Posterior vena cava (tissue), 2 donors: ENCODE measurements at regions not wholly inside any gene's neighbourhood (a gene's known extent, or its start where the extent isn't known, plus 50 kb on each side); places are given as distances from the start of the nearest gene placed in this dataset.
"Not testable (repeated sequence)": the region's sequence is repeated elsewhere in the genome, so short reads cannot be mapped to it uniquely, and the experiment has no call there.

ENCODE experiments used
- DNase-seq: peaks from one replicate; pipeline ENCODE4 v3.0.0-alpha.2; 2020; ENCODE audit warnings: low spot score
- intact Hi-C, 2 donors: fragments of 100-400 bp; cut with DNase I; formaldehyde crosslinking; loops; one replicate each; pipeline versions ENCODE4 v1.14.1 to v1.14.2; 2022 to 2023
- donor health status: DM: yes; HTN: yes; CAD: no.
- donor health status: DM: yes; HTN: yes; CAD: no.

DNA sequence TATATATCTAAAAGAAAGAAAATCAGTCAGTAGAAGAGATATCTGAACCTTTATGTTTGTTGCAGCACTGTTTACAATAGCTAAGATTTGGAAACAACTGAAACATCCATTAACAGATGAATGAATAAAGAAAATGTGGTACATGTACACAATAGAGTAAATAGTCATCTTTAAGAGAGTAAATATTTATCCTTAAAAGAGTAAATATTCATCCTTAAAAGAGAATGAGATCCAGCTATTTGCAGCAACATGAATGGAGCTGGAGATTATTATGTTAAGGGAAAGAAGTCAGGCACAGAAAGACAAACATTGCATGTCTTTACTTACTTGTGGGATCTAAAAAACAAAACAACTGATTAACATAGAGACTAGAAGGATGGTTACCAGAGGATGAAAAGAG lies 197.0 kb upstream of the CBLB start:
- intact Hi-C loops, result no loop called here
- no peak for DNase-seq

DNA sequence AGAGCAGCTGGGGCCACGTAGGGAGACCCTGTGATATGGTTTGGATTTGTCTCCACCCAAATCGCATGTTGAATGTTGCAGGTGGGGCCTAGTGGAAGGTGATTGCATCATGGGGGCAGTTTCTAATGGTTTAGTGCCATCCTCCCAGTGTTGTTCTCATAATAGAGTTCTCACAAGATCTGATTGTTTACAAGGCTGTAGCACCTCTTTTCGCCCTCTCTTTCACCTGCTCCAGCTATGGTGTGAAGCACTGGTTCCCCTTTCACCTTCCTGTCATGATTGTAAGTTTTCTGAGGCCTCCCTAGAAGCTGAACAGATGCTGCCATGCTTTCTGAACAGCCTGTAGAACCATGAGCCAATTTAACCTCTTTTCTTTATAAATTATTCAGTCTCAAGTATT lies 198.9 kb upstream of the CBLB start:
- intact Hi-C loops, result no loop called here

GRCh38 chr3:106068381-106068780 lies 199.6 kb upstream of the CBLB start:
- intact Hi-C loops, result no loop called here
- DNase-seq, result no peak

More for the DNA sequence above, 198.9 kb upstream of the CBLB start:
- DNase-seq, result no peak

DNA sequence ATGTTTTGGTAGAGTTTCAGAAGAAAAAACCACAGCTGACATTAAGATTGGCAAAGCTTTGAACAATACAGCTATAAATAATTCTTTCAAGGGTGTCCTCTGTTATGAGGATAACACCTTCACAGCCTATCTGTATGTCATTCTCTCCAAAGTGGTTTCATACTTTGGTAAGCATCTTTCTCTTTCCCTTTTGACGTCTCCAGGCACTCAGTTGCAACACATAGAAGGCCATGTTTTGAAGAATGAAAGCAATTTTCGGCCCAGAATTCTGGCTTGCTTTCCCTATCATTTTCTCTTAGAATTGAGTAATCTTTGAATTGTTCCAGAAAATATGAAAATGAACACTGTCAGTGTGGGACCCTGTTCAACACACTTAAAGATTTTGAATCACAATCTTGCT lies 200.0 kb upstream of the CBLB start:
- no peak for DNase-seq
- intact Hi-C loops, result no loop called here

DNA sequence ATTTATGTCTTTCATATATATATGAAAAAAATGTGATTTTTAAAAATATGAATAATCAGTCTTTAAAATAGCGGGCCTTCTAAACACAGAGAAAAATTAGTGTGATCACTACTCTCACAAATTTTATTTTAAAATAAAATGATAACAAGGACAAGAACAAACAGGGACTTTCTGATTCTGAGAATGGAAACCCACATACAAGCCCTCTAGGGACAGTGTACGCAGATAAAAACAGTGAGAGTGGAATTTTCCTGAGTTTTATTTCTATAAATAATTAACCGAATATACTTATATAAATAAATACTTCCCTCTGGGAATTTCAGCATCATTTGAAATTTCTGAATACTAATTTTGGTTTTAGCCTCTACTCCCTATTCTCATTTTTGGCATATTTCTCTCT lies 201.4 kb upstream of the CBLB start:
- intact Hi-C loops, result no loop called here
- no peak for DNase-seq

DNA sequence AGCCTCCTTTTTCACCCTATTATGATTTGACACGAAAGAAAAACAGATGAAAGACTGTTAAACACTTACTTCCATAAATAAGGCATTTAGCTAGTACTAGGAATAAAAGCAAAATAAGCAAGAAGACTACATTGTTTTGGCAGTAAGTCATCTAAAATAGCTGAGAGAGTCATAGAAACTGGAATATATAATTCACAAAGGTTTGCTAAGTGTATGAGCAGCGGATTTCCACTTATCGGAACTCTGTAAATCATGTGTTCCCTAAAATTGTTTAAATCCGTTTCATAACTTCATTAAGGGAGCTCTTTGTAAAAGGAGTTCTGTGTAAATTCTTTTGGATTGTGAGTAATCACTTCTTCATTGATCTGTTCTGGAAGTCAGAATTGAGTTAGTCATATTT lies 202.5 kb upstream of the CBLB start:
- DNase-seq, result no peak
- intact Hi-C loops, result no loop called here

- DNase-seq, intact Hi-C loops: not testable (repeated sequence)
Observed at GRCh38 chr3:106072596-106072995, 203.8 kb upstream of the CBLB start.

DNA sequence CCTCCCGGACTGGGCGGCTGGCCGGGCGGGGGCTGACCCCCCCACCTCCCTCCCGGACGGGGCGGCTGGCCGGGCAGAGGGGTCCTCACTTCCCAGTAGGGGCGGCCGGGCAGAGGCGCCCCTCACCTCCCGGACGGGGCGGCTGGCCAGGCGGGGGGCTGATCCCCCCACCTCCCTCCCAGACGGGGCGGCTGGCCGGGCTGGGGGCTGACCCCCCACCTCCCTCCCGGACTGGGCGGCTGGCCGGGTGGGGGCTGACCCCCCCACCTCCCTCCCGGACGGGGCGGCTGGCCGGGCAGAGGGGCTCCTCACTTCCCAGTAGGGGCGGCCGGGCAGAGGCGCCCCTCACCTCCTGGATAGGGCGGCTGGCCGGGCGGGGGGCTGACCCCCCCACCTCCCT lies 205.0 kb upstream of the CBLB start:
- DNase-seq, intact Hi-C loops: not testable (repeated sequence)

DNA sequence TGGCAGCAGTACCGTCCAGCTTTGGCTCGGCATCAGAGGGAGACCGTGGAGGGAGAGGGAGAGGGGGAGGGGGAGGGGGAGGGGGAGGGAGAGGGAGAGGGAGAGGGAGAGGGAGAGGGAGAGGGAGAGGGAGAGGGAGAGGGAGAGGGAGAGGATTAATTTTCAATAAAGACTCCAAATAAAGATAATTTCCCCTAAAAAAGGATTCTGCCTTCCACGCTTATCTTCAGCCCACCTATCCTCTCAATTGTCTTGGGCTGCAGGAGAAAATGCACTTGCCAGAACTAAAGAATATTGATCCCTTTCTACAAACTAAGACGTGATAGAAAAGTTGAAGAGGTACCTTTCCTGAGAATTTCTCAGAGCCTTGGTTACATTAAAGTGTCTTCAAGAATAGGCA lies 206.9 kb upstream of the CBLB start:
- intact Hi-C loops, DNase-seq: not testable (repeated sequence)

- no peak for DNase-seq
Observed at GRCh38 chr3:106078635-106079034, 209.8 kb upstream of the CBLB start.

DNA sequence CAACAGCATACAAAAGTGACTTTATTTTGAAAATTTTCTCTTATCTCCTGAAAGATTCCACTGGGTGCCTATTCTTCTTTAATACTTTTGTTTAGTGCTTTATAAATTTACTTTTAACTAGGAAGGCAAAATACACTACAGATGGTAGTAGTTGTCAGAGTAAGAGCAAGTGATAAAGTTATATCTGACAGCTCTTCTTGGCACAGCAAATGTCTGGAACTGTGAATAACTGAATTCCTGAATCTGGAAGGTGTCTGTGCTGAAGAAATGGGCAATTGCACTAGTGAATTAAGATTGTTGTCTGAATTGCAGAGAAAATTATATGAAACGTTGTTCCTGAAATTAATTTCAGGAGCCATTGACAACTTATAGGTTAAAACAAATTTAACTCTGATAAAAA lies 213.8 kb upstream of the CBLB start:
- intact Hi-C loops, result no loop called here
- no peak for DNase-seq

More at GRCh38 chr3:106078635-106079034, 209.8 kb upstream of the CBLB start:
- intact Hi-C loops, result no loop called here

DNA sequence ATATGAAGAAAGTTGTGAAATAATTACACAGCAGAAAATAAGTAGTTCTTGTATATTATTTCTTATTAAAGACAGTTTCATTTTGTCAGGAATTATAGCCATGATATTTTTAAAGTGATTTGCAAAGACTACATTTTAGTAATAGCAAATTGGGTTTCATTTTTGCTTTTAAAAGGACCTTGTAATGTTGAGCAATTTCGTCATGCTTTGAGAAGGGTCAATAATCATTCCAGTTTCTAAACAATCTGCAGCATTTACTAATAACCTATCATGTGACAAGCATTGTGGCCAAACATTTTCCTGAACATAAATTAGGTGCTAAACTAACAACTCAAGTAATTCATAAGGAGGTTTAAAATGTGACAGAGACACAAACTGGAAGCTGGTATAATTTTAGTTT lies 214.4 kb upstream of the CBLB start:
- DNase-seq, result no peak
- intact Hi-C loops, result no loop called here

DNA sequence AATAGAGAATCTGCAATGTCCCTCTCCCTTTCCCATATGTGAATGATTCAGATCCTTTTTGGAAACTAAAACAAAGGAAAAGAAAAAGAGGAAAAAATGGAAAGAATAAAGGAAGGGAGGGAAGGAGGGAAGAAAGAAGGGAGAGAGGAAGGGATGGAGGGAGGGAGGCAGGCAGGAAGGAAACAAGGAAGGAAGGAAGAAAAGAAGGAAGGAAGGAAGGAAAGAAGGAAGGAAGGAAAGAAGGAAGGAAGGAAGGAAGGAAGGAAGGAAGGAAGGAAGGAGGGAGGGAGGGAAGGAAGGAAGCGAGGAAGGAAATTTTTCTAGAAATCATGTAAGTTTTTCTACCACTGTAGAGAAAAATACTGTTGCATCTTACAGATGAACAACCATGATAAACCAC lies 215.0 kb upstream of the CBLB start:
- DNase-seq, result no peak
- intact Hi-C loops, result no loop called here

DNA sequence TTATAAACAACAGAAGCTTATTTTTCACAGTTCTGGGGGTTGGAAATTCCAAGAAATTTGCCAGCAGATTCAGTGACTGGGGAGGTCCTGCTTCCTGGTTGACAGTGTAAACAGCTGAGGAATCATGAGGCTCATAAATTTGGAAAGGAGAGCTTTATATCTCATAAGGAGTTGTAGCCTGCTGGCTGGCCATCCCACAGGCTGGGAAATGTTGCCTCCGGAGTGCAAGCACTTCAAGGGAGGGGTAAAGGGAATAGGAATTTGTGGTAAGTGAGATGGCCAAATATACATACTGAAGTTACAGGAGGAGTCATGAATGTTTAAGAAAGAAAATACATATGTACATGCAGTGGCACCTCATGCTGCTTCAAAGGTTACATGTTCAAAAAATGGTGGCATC lies 217.2 kb upstream of the CBLB start:
- intact Hi-C loops, result no loop called here

DNA sequence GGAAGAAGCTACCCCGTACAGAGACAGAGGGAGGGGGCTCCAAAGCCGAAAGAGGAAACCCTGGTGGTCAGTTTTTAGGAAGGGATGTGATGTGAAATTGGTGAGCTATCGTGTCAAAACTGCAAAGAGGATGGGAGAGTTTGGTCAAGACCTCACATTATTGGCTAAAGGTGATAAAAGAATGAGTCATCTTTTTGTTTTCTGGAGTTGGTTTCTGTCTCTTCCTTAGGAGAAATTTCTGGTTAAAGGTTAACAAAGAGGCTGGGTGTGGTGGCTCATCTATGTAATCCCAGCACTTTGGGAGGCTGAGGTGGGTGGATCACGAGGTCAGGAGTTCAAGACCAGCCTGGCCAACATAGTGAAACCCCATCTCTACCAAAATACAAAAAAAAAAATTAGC lies 217.8 kb upstream of the CBLB start:
- DNase-seq, result no peak
- intact Hi-C loops, result no loop called here

More for the DNA sequence above, 217.2 kb upstream of the CBLB start:
- DNase-seq, result no peak

DNA sequence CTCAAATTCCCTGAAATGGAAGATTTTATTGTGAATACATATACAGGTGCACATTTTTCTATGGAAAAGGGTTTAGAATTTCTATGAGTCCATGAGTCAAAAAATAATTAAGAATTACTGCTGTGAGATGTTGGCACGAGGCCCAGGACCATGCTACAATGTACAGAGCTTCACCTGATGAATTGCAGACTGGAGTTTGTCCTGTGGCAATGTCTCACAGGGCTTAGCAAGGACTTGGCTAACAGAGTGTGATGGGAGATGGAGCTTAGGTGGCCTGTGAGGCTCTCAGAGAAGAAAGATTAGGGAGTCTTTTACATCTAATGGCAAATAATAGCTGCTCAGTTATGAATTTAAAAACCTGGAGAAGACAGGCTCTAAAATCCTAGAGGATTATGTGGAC lies 219.5 kb upstream of the CBLB start:
- no peak for DNase-seq
- intact Hi-C loops, result no loop called here

DNA sequence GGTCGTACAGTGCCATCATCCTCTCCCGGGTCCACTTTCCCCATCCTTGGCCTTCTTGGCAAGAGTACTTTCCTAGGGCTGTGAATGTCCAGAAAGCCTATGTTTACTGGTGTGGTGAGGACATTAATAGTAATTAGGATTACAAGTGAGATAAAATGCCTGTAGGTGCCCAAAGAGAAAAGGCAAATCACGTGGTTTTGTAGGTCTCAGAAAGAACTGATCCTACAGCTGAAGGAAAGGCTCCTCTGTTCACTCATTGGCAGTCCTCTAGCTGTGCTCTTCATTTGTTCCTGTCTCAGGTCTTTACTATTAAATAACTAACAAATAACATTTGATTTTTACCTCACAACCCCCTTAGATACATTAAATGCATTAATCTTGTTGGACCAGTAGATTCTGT lies 220.1 kb upstream of the CBLB start:
- no peak for DNase-seq
- intact Hi-C loops, result no loop called here

GRCh38 chr3:106089806-106090205 lies 221.0 kb upstream of the CBLB start:
- no peak for DNase-seq
- intact Hi-C loops, result no loop called here

DNA sequence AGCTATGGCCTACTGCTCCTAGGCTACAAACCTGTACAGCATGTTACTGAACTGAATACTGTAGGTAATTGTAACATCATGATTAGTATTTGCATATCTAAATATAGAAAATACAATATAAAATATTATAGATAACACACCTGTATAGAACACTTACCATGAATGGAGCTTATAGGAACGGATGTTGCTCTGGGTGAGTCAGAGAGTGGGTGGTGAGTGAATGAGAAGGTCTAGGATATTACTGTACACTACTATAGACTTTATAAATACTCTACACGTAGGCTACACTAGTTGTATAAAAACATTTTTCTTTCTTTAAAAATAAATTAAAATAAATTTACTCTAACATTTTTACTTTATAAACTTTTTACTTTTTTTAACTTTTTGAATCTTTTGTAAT lies 224.0 kb upstream of the CBLB start:
- intact Hi-C loops, result no loop called here
- no peak for DNase-seq

DNA sequence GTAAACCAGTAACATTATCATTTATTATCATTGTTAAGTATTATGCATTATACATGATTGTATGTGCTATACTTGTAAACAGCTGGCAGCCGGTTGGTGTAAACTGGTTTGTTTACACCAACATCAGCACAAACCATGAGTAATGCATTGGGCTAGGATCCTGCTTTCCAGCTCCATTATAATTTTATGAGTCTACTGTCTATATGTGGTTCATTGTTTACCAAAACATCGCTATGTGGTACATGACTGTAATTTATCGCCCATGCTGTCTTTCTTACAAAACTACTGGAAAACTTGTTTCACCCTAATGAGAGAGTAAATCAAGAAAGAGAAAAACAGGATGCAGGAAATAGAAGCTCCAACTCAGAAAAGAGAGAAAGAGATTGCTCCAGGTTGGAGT lies 224.8 kb upstream of the CBLB start:
- no peak for DNase-seq
- intact Hi-C loops, result no loop called here

DNA sequence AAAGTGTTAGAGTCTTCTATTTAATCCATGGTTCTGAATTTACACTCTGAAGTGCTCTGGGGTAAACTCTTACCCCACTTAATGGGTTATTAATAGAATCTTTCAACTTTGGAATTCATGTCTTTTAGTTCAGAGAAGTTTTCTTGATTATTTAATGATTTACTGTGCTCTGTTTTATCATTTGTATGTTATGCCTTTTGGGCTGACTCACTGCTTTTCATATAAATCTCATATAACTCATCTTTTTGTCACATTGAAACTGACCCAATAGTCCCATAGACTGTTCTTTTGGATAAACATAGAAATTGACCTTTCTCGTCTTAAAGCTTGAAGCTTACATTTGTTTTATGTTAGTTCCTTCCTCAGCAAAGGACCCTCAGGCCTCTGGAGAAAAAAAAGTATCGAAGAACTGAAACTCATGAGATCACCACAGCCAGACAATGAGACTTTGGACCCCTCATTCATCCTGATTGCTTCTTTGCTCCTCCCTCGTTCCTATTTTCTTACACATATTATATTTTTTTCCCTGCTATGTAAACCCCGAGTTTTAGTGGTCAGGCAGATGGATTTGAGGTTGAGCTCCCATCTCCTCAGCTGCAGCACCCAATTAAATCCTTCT lies 229.1 kb upstream of the CBLB start:
- DNase-seq, result no peak
- intact Hi-C loops, result no loop called here

DNA sequence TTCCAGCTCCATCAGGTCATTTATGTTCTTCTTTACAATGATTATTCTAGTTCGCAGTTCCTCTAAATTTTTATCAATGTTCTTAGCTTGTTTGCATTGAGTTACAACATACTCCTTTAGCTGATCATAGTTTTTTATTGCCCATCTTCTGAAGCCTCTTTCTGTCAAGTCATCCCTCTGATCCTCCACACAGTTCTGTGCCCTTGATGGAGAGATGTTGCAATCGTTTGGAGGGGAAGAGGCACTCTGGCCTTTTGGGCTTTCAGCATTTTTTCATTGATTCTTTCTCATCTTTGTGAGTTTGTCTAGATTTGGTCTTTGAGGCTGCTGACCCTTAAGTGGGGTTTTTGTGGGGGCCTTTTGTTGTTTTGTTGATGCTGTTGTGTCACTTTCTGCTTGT lies 234.6 kb upstream of the CBLB start:
- DNase-seq, result no peak
- intact Hi-C loops, result no loop called here
